WTC11 (cell line): ENCODE measurements at regions not wholly inside any gene's neighbourhood (a gene's known extent, or its start where the extent isn't known, plus 50 kb on each side); places are given as distances from the start of the nearest gene placed in this dataset.

ENCODE experiments used
- ATAC-seq: fragments of 200-7000 bp; cut with Tn5 transposase; 2 replicates; pipeline ENCODE4 v1.10.0; 2021; ENCODE audit warnings: mild to moderate bottlenecking, moderate library complexity
- CTCF ChIA-PET: fragments of 300-600 bp; sonication (Branson Sonifier 250); formaldehyde crosslinking; loops from one replicate; lab custom pipeline; 2021; ENCODE audit warnings: antibody characterized with exemption; lab: Charles Lee
- POLR2A ChIA-PET: fragments of 350-600 bp; sonication (Branson Sonifier 250); formaldehyde crosslinking; loops from one replicate; lab custom pipeline; 2021; ENCODE audit warnings: antibody characterized with exemption; lab: Charles Lee
- DNase-seq: peaks from one replicate; pipeline ENCODE4 v3.0.0; 2021; ENCODE audit warnings: low spot score
- H3K27ac Mint-ChIP-seq: 2 replicates; pipeline ENCODE4 v1.8.0; 2021; ENCODE audit warnings: mixed read lengths
- H3K27me3 Mint-ChIP-seq: 2 replicates; pipeline ENCODE4 v1.8.0; 2021; ENCODE audit warnings: low read depth, mild to moderate bottlenecking, moderate library complexity, mixed read lengths
- H3K36me3 Mint-ChIP-seq: 2 replicates; pipeline ENCODE4 v1.8.0; 2021; ENCODE audit warnings: mixed read lengths
- H3K4me1 Mint-ChIP-seq: 2 replicates; pipeline ENCODE4 v1.8.0; 2022; ENCODE audit warnings: mixed read lengths
- H3K4me3 Mint-ChIP-seq: 2 replicates; pipeline ENCODE4 v1.8.0; 2021; ENCODE audit warnings: mild to moderate bottlenecking, moderate library complexity, mixed read lengths
- H3K9me3 Mint-ChIP-seq: 2 replicates; pipeline ENCODE4 v1.8.0; 2021; ENCODE audit warnings: mixed read lengths
- CBFB ChIP-seq: sonication (generic); formaldehyde crosslinking; IDR thresholded peaks from 2 replicates; pipeline ENCODE4 v1.8.1; 2022; ENCODE audit warnings: mild to moderate bottlenecking, low read depth, missing genetic modification reagents
- CREM ChIP-seq: sonication (generic); formaldehyde crosslinking; IDR thresholded peaks from 2 replicates; pipeline ENCODE4 v1.8.1; 2022; ENCODE audit warnings: mild to moderate bottlenecking, missing genetic modification reagents, moderate library complexity
- GRHL2 ChIP-seq: fragments of 250-450 bp; sonication (Bioruptor Pico); IDR thresholded peaks from 2 replicates; pipeline ENCODE4 v1.8.0; 2022; ENCODE audit warnings: mild to moderate bottlenecking, moderate library complexity; ENCODE audit not compliant: insufficient replicate concordance, severe bottlenecking
- MXD4 ChIP-seq: fragments of 250-450 bp; sonication (Bioruptor Pico); IDR thresholded peaks from 2 replicates; pipeline ENCODE4 v1.8.0; 2021; ENCODE audit warnings: mild to moderate bottlenecking, moderate library complexity, borderline replicate concordance
- PRRX2 ChIP-seq: fragments of 250-450 bp; sonication (Bioruptor Pico); IDR thresholded peaks from 2 replicates; pipeline ENCODE4 v1.8.0; 2021; ENCODE audit warnings: mild to moderate bottlenecking
- SP1 ChIP-seq: sonication (generic); formaldehyde crosslinking; conservative IDR thresholded peaks from 2 replicates; pipeline ENCODE4 v1.8.1; 2022; ENCODE audit warnings: missing genetic modification reagents
- TEAD1 ChIP-seq: sonication (generic); formaldehyde crosslinking; IDR thresholded peaks from 2 replicates; pipeline ENCODE4 v1.8.0; 2022; ENCODE audit warnings: mild to moderate bottlenecking, missing genetic modification reagents
- ZNF121 ChIP-seq: sonication (generic); formaldehyde crosslinking; IDR thresholded peaks from 2 replicates; pipeline ENCODE4 v1.8.0; 2023; ENCODE audit warnings: missing genetic modification reagents
- TF ChIP-seq, protein P1 (sequence below): sonication (generic); formaldehyde crosslinking; IDR thresholded peaks from 2 replicates; pipeline ENCODE4 v1.8.0; 2022; ENCODE audit warnings: missing genetic modification reagents
- TF ChIP-seq, protein P2 (sequence below): sonication (generic); formaldehyde crosslinking; IDR thresholded peaks from 2 replicates; pipeline ENCODE4 v1.8.0; 2022; ENCODE audit warnings: mild to moderate bottlenecking, missing genetic modification reagents
- TF ChIP-seq, protein P3 (sequence below): fragments of 250-450 bp; sonication (Bioruptor Pico); IDR thresholded peaks from 2 replicates; pipeline ENCODE4 v2.1.2; 2022; ENCODE audit warnings: mild to moderate bottlenecking, moderate library complexity
- TF ChIP-seq, protein P4 (sequence below): sonication (generic); formaldehyde crosslinking; IDR thresholded peaks from 2 replicates; pipeline ENCODE4 v1.8.1; 2022; ENCODE audit warnings: missing genetic modification reagents, borderline replicate concordance
- TF ChIP-seq, protein P5 (sequence below): sonication (generic); formaldehyde crosslinking; IDR thresholded peaks from 2 replicates; pipeline ENCODE4 v1.8.0; 2022; ENCODE audit warnings: mild to moderate bottlenecking, missing genetic modification reagents
- TF ChIP-seq, protein P6 (sequence below): sonication (generic); formaldehyde crosslinking; IDR thresholded peaks from 2 replicates; pipeline ENCODE4 v1.8.1; 2023; ENCODE audit warnings: mild to moderate bottlenecking, missing genetic modification reagents
- TF ChIP-seq, protein P7 (sequence below): fragments of 250-450 bp; sonication (Bioruptor Pico); IDR thresholded peaks from 2 replicates; pipeline ENCODE4 v1.8.0; 2021; ENCODE audit warnings: mild to moderate bottlenecking
- TF ChIP-seq, protein P8 (sequence below): fragments of 250-450 bp; sonication (Bioruptor Pico); IDR thresholded peaks from 2 replicates; pipeline ENCODE4 v1.9.0; 2021; ENCODE audit warnings: mild to moderate bottlenecking
- TF ChIP-seq, protein P9 (sequence below): sonication (generic); formaldehyde crosslinking; IDR thresholded peaks from 2 replicates; pipeline ENCODE4 v1.8.1; 2023; ENCODE audit warnings: mild to moderate bottlenecking, missing genetic modification reagents, moderate library complexity

DNA sequence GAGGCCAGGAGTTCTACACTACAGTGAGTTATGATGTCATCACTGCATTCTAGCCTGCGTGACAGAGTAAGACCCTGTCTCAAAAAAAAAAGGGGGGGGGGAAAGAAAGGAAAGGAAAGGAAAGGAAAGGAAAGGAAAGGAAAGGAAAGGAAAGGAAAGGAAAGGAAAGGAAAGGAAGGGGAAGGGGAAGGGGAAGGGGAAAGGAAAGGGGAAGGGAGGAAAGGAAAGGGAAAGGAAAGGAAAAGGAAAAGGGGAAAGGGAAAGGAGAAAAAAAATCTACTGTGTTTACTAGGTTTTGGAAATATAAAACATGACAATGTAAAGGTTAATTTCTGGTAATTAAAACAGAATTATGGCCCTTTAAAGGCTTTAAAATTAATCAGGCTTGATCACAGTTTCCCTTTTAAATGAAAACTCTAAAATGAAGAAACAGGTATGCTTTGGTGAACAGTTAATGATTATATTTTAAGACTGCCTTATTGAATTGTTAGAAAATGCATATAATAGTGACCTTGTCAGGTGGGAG lies 131.9 kb upstream of the POU5F2 start:
- Mint-ChIP-seq H3K4me1 (peaks cover 10% of the 10 kb centered on the region), H3K4me3 (no peak overlapping the region), H3K27me3 (no peaks in the 10 kb centered on the region), H3K36me3 (no peaks in the 10 kb centered on the region), H3K9me3 (no peaks in the 10 kb centered on the region), H3K27ac (no peak overlapping the region)
- ChIA-PET POLR2A (no interaction called here), CTCF (interaction anchor here (1.8 kb wide), 1 partner anchor 26 kb away, joined by 7 read pairs; no protein-coding TSS in a partner anchor)
- DNase-seq (no peak), ATAC-seq (no peak)
- TF ChIP-seq, protein P1, sequence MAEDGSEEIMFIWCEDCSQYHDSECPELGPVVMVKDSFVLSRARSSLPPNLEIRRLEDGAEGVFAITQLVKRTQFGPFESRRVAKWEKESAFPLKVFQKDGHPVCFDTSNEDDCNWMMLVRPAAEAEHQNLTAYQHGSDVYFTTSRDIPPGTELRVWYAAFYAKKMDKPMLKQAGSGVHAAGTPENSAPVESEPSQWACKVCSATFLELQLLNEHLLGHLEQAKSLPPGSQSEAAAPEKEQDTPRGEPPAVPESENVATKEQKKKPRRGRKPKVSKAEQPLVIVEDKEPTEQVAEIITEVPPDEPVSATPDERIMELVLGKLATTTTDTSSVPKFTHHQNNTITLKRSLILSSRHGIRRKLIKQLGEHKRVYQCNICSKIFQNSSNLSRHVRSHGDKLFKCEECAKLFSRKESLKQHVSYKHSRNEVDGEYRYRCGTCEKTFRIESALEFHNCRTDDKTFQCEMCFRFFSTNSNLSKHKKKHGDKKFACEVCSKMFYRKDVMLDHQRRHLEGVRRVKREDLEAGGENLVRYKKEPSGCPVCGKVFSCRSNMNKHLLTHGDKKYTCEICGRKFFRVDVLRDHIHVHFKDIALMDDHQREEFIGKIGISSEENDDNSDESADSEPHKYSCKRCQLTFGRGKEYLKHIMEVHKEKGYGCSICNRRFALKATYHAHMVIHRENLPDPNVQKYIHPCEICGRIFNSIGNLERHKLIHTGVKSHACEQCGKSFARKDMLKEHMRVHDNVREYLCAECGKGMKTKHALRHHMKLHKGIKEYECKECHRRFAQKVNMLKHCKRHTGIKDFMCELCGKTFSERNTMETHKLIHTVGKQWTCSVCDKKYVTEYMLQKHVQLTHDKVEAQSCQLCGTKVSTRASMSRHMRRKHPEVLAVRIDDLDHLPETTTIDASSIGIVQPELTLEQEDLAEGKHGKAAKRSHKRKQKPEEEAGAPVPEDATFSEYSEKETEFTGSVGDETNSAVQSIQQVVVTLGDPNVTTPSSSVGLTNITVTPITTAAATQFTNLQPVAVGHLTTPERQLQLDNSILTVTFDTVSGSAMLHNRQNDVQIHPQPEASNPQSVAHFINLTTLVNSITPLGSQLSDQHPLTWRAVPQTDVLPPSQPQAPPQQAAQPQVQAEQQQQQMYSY (CRISPR knock-in tag): no peak
- TF ChIP-seq, protein P2, sequence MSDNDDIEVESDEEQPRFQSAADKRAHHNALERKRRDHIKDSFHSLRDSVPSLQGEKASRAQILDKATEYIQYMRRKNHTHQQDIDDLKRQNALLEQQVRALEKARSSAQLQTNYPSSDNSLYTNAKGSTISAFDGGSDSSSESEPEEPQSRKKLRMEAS (CRISPR knock-in tag): no peak
- no peak for TF ChIP-seq ZNF121

DNA sequence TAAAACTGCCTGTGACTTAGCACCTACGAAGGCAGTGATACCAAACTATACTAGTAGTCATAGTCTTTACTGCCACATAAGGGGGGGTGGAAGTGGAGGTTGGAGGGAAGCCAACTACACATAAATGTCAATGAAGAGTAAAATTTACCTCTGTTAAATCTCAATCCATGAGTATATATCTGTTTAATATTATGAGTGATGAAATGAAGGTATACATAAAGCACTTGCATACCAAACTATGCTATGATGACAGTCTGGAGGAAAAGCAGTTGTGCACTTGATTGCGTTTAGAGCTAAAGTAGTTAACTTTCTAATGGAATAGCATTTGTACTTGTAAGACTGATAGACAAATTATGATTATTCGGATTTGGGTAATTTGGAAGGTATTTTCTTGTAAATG lies 129.2 kb upstream of the POU5F2 start:
- no peak for ATAC-seq
- H3K36me3 Mint-ChIP-seq: no peaks in the 10 kb centered on the region
- no peak overlapping the region for H3K27ac Mint-ChIP-seq
- no peaks in the 10 kb centered on the region for H3K9me3 Mint-ChIP-seq
- no peak for DNase-seq
- TF ChIP-seq CBFB (CRISPR knock-in tag): no peak
- no peak for TF ChIP-seq PRRX2 (CRISPR knock-in tag)
- TF ChIP-seq, protein P3, sequence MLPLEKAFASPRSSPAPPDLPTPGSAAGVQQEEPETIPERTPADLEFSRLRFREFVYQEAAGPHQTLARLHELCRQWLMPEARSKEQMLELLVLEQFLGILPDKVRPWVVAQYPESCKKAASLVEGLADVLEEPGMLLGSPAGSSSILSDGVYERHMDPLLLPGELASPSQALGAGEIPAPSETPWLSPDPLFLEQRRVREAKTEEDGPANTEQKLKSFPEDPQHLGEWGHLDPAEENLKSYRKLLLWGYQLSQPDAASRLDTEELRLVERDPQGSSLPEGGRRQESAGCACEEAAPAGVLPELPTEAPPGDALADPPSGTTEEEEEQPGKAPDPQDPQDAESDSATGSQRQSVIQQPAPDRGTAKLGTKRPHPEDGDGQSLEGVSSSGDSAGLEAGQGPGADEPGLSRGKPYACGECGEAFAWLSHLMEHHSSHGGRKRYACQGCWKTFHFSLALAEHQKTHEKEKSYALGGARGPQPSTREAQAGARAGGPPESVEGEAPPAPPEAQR (CRISPR knock-in tag): no peak
- no peak for TF ChIP-seq TEAD1 (CRISPR knock-in tag)
- TF ChIP-seq, protein P4, sequence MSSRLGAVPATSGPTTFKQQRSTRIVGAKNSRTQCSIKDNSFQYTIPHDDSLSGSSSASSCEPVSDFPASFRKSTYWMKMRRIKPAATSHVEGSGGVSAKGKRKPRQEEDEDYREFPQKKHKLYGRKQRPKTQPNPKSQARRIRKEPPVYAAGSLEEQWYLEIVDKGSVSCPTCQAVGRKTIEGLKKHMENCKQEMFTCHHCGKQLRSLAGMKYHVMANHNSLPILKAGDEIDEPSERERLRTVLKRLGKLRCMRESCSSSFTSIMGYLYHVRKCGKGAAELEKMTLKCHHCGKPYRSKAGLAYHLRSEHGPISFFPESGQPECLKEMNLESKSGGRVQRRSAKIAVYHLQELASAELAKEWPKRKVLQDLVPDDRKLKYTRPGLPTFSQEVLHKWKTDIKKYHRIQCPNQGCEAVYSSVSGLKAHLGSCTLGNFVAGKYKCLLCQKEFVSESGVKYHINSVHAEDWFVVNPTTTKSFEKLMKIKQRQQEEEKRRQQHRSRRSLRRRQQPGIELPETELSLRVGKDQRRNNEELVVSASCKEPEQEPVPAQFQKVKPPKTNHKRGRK (CRISPR knock-in tag): no peak
- no peak for TF ChIP-seq GRHL2 (CRISPR knock-in tag)
- TF ChIP-seq, protein P5, sequence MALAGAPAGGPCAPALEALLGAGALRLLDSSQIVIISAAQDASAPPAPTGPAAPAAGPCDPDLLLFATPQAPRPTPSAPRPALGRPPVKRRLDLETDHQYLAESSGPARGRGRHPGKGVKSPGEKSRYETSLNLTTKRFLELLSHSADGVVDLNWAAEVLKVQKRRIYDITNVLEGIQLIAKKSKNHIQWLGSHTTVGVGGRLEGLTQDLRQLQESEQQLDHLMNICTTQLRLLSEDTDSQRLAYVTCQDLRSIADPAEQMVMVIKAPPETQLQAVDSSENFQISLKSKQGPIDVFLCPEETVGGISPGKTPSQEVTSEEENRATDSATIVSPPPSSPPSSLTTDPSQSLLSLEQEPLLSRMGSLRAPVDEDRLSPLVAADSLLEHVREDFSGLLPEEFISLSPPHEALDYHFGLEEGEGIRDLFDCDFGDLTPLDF: no peak
- no peak overlapping the region for H3K4me3 Mint-ChIP-seq
- H3K27me3 Mint-ChIP-seq: no peaks in the 10 kb centered on the region
- peaks cover 10% of the 10 kb centered on the region for H3K4me1 Mint-ChIP-seq
- ChIA-PET POLR2A (no interaction called here), CTCF (interaction anchor here (0.6 kb wide), 1 partner anchor 67 kb away, joined by 3 read pairs; no protein-coding TSS in a partner anchor)

DNA sequence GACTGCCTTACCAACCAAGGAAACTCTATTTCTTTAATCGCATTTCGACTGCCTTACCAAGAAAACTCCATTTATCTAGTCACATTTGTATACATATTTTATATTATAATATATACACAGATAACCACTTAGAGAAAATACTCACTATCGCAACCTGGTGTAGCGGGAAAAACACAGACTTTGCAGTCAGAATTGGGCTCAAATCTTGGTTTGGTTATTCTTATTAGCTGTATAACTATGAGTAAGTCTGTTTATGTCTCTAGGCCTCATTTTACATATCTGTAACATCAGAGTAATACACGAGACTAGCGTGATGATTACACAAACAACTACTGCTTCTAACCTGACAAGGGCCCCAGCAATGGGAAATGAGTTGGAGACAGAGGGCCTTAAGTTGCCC lies 127.5 kb upstream of the POU5F2 start:
- ATAC-seq: no peak
- H3K4me3 Mint-ChIP-seq: no peak overlapping the region
- POLR2A ChIA-PET: no interaction called here
- H3K4me1 Mint-ChIP-seq: peaks cover 3% of the 10 kb centered on the region
- H3K27me3 Mint-ChIP-seq: no peaks in the 10 kb centered on the region
- no peaks in the 10 kb centered on the region for H3K36me3 Mint-ChIP-seq
- H3K27ac Mint-ChIP-seq: no peak overlapping the region
- no peaks in the 10 kb centered on the region for H3K9me3 Mint-ChIP-seq
- no peak for DNase-seq
- CTCF ChIA-PET: no interaction called here
- TF ChIP-seq, protein P6, sequence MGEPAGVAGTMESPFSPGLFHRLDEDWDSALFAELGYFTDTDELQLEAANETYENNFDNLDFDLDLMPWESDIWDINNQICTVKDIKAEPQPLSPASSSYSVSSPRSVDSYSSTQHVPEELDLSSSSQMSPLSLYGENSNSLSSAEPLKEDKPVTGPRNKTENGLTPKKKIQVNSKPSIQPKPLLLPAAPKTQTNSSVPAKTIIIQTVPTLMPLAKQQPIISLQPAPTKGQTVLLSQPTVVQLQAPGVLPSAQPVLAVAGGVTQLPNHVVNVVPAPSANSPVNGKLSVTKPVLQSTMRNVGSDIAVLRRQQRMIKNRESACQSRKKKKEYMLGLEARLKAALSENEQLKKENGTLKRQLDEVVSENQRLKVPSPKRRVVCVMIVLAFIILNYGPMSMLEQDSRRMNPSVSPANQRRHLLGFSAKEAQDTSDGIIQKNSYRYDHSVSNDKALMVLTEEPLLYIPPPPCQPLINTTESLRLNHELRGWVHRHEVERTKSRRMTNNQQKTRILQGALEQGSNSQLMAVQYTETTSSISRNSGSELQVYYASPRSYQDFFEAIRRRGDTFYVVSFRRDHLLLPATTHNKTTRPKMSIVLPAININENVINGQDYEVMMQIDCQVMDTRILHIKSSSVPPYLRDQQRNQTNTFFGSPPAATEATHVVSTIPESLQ (CRISPR knock-in tag): no peak
- TF ChIP-seq, protein P7, sequence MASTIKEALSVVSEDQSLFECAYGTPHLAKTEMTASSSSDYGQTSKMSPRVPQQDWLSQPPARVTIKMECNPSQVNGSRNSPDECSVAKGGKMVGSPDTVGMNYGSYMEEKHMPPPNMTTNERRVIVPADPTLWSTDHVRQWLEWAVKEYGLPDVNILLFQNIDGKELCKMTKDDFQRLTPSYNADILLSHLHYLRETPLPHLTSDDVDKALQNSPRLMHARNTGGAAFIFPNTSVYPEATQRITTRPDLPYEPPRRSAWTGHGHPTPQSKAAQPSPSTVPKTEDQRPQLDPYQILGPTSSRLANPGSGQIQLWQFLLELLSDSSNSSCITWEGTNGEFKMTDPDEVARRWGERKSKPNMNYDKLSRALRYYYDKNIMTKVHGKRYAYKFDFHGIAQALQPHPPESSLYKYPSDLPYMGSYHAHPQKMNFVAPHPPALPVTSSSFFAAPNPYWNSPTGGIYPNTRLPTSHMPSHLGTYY (CRISPR knock-in tag): no peak
- no peak for TF ChIP-seq MXD4 (CRISPR knock-in tag)
- TF ChIP-seq, protein P8, sequence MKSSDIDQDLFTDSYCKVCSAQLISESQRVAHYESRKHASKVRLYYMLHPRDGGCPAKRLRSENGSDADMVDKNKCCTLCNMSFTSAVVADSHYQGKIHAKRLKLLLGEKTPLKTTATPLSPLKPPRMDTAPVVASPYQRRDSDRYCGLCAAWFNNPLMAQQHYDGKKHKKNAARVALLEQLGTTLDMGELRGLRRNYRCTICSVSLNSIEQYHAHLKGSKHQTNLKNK (CRISPR knock-in tag): no peak
- TF ChIP-seq, protein P3 (CRISPR knock-in tag): no peak
- TF ChIP-seq, protein P9, sequence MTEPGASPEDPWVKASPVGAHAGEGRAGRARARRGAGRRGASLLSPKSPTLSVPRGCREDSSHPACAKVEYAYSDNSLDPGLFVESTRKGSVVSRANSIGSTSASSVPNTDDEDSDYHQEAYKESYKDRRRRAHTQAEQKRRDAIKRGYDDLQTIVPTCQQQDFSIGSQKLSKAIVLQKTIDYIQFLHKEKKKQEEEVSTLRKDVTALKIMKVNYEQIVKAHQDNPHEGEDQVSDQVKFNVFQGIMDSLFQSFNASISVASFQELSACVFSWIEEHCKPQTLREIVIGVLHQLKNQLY (CRISPR knock-in tag): no peak
- no peak for TF ChIP-seq CREM
- TF ChIP-seq SP1 (CRISPR knock-in tag): no peak
